ENCODE measurements at regions not wholly inside any gene's neighbourhood (a gene's known extent, or its start where the extent isn't known, plus 50 kb on each side); places are given as distances from the start of the nearest gene placed in this dataset.

GRCh38 chr10:108443636-108444035 lies 1279.1 kb upstream of the SORCS1 start:
- Histone ChIP-seq H2BK20ac (ENCODE audit: low read depth, low read length, poor library complexity, severe bottlenecking) (no peak overlapping the region), H3K4me1 (ENCODE audit: insufficient read depth, low read length) (no peaks in the 10 kb centered on the region), H2AK5ac (ENCODE audit: insufficient read length, low read length) (no peak overlapping the region), H2BK120ac (ENCODE audit: low read depth, low read length, poor library complexity, severe bottlenecking) (no peak overlapping the region), H3K23ac (ENCODE audit: insufficient read length, low read depth, low read length) (no peak overlapping the region), H3K79me2 (ENCODE audit: insufficient read depth, low read length) (no peaks in the 10 kb centered on the region), H4K91ac (ENCODE audit: insufficient read length, low read depth, low read length) (no peak overlapping the region), H3K79me1 (ENCODE audit: insufficient read depth, low read depth, low read length, poor library complexity, severe bottlenecking) (no peaks in the 10 kb centered on the region), H3K4ac (ENCODE audit: low read depth, low read length) (no peak overlapping the region), H2BK5ac (ENCODE audit: insufficient read length, low read length) (no peak overlapping the region), H2BK12ac (ENCODE audit: insufficient read length, low read depth, low read length) (no peak overlapping the region), H3K9me3 (ENCODE audit: control insufficient read depth, low read depth, low read length) (no peaks in the 10 kb centered on the region), H3K4me2 (ENCODE audit: insufficient read depth, insufficient read length, low read length) (no peak overlapping the region), H3K18ac (ENCODE audit: insufficient read length, low read depth, low read length) (no peak overlapping the region), H3K27me3 (ENCODE audit: insufficient read depth, low read length) (no peaks in the 10 kb centered on the region), H2BK15ac (ENCODE audit: low read depth, low read length) (no peak overlapping the region), H3K23me2 (ENCODE audit: insufficient read length, low read depth, low read length, poor library complexity, severe bottlenecking) (no peaks in the 10 kb centered on the region), H4K20me1 (ENCODE audit: control insufficient read depth, insufficient read depth, insufficient read length) (no peaks in the 10 kb centered on the region), H4K8ac (replicated peaks; ENCODE audit: insufficient read length, low read depth, low read length) (no peak overlapping the region), H2AFZ (ENCODE audit: low read length) (no peak overlapping the region), H3K14ac (ENCODE audit: insufficient read depth, low read length) (no peak overlapping the region), H3K27ac (ENCODE audit: insufficient read length, low read depth, low read length) (no peak overlapping the region), H3T11ph (ENCODE audit: low read length) (no peak overlapping the region), H3K9ac (ENCODE audit: extremely low read depth, insufficient read length, low read length) (no peak overlapping the region), H3K56ac (ENCODE audit: insufficient read length, low read depth, low read length) (no peak overlapping the region), H4K5ac (ENCODE audit: insufficient read length, low read depth, low read length) (no peak overlapping the region)
- Mint-ChIP-seq H3K4me1 (no peaks in the 10 kb centered on the region), H3K36me3 (ENCODE audit: insufficient read depth in 1 of 3, low read depth in 3 of 3) (no peaks in the 10 kb centered on the region), H3K9me3 (no peaks in the 10 kb centered on the region; a peak in 2 of 5 replicates), H3K27me3 (ENCODE audit: low read depth) (no peaks in the 10 kb centered on the region), H3K27ac (no peak overlapping the region), H3K4me3 (no peak overlapping the region)
- DNase-seq = no peak
- WGBS (ENCODE audit: extremely low coverage, insufficient read length, low lambda C conversion rate) = no CpG with 5 or more reads among the region's 2 CpGs
- TF ChIP-seq, protein P1, sequence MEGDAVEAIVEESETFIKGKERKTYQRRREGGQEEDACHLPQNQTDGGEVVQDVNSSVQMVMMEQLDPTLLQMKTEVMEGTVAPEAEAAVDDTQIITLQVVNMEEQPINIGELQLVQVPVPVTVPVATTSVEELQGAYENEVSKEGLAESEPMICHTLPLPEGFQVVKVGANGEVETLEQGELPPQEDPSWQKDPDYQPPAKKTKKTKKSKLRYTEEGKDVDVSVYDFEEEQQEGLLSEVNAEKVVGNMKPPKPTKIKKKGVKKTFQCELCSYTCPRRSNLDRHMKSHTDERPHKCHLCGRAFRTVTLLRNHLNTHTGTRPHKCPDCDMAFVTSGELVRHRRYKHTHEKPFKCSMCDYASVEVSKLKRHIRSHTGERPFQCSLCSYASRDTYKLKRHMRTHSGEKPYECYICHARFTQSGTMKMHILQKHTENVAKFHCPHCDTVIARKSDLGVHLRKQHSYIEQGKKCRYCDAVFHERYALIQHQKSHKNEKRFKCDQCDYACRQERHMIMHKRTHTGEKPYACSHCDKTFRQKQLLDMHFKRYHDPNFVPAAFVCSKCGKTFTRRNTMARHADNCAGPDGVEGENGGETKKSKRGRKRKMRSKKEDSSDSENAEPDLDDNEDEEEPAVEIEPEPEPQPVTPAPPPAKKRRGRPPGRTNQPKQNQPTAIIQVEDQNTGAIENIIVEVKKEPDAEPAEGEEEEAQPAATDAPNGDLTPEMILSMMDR (conservative IDR thresholded peaks at IDR 0.05) = no peak

Measured in H9 (cell line).